Motor neuron (in vitro differentiated cells): ENCODE measurements at regions not wholly inside any gene's neighbourhood (a gene's known extent, or its start where the extent isn't known, plus 50 kb on each side); places are given as distances from the start of the nearest gene placed in this dataset.
"Not testable (repeated sequence)": the region's sequence is repeated elsewhere in the genome, so short reads cannot be mapped to it uniquely, and the experiment has no call there.

Experiments
- ATAC-seq, 8 experiments: fragments of 200-7000 bp; cut with Tn5 transposase; replicated peaks in 6 of 8; 2 replicates each; pipeline ENCODE4 v1.8.0; 2021; ENCODE audit warnings: mild to moderate bottlenecking in 8 of 8, moderate library complexity in 8 of 8
- H3K27ac ChIP-seq, 2 donors: fragments of 250-450 bp; sonication (Bioruptor Pico); 2 replicates each; pipeline ENCODE4 v1.9.0; 2021; ENCODE audit warnings: antibody characterized with exemption in 2 of 2, mild to moderate bottlenecking in 2 of 2, moderate library complexity in 1 of 2
- H3K4me1 ChIP-seq, 2 donors: fragments of 250-450 bp; sonication (Bioruptor Pico); replicated peaks in 1 of 2; 2 replicates each; pipeline ENCODE4 v1.6.1; 2021; ENCODE audit warnings: antibody characterized with exemption in 2 of 2, mild to moderate bottlenecking in 2 of 2, moderate library complexity in 1 of 2
- H3K4me3 ChIP-seq, 5 donors: fragments of 250-450 bp; sonication (Bioruptor Pico); 2 replicates each; pipeline ENCODE4 v1.9.0; 2021; ENCODE audit warnings: antibody characterized with exemption in 5 of 5, mild to moderate bottlenecking in 5 of 5, moderate library complexity in 4 of 5
- WGBS, 10 experiments: fragments of 450-650 bp; shearing (Covaris generic); methylation state at CpG; one replicate each; pipeline ENCODE4 v1.0.0; 2022; 5-methylcytosine and 5-hydroxymethylcytosine counted together
- in situ Hi-C, 9 experiments: fragments of 400-800 bp; cut with MboI; loops; one replicate each; pipeline ENCODE4 v1.15.0; 2021; ENCODE audit warnings: low sequenced_read_pairs in 9 of 9, low pct_unique_long_range_greater_than_20kb in 2 of 9; ENCODE audit not compliant: unreplicated experiment in 9 of 9

- Histone ChIP-seq H3K4me3 (no peak overlapping the region), H3K27ac (no peak overlapping the region), H3K4me1 (peaks cover 6 to 9% of the 10 kb centered on the region in 2 donors)
- ATAC-seq: no peak
- in situ Hi-C loops: no loop called here
- 20 to 100% (median 88%) methylated on average over 1 to 2 of the region's 2 CpGs; no CpG with 5 or more reads in 3 of the 10 experiments for WGBS, 10 experiments
Measured at GRCh38 chr2:7740114-7740513, 822.9 kb downstream of the RNF144A start.

GRCh38 chr2:7742301-7742700 lies 825.1 kb downstream of the RNF144A start:
- Histone ChIP-seq H3K4me3 (no peak overlapping the region), H3K27ac (no peak overlapping the region), H3K4me1 (peaks cover 0 to 5% of the 10 kb centered on the region in 2 donors)
- in situ Hi-C loops: no loop called here
- no peak for ATAC-seq
- 20 to 100% (median 85%) methylated on average over 1 to 3 of the region's 3 CpGs; no CpG with 5 or more reads in 2 of the 10 experiments for WGBS, 10 experiments

- 31 to 87% (median 70%) methylated on average over 3 to 5 of the region's 5 CpGs; no CpG with 5 or more reads in 1 of the 10 experiments for WGBS, 10 experiments
Measured at GRCh38 chr2:7744827-7745226, 827.6 kb downstream of the RNF144A start.

GRCh38 chr2:7745369-7745768 lies 828.2 kb downstream of the RNF144A start:
- H3K27ac ChIP-seq: no peak overlapping the region
- no peak overlapping the region for H3K4me3 ChIP-seq
- peak in 1 of 8 experiments; percentile 44 for ATAC-seq
- H3K4me1 ChIP-seq: peaks cover 0 to 5% of the 10 kb centered on the region in 2 donors
- 6 to 100% (median 90%) methylated on average over 1 to 2 of the region's 2 CpGs; no CpG with 5 or more reads in 1 of the 10 experiments for WGBS, 10 experiments
- in situ Hi-C loops: no loop called here

More at GRCh38 chr2:7744827-7745226, 827.6 kb downstream of the RNF144A start:
- no peak for ATAC-seq
- Histone ChIP-seq H3K4me3 (no peak overlapping the region), H3K27ac (no peak overlapping the region), H3K4me1 (peaks cover 0 to 5% of the 10 kb centered on the region in 2 donors)
- in situ Hi-C loops: no loop called here

- in situ Hi-C loops: no loop called here
- Histone ChIP-seq H3K4me1 (peaks cover 0 to 5% of the 10 kb centered on the region in 2 donors), H3K27ac (no peak overlapping the region), H3K4me3 (no peak overlapping the region)
- no peak for ATAC-seq
- 10 to 96% (median 82%) methylated on average over 1 to 14 of the region's 17 CpGs; no CpG with 5 or more reads in 1 of the 10 experiments for WGBS, 10 experiments
Measured at GRCh38 chr2:7748717-7749415, 831.7 kb downstream of the RNF144A start.

DNA sequence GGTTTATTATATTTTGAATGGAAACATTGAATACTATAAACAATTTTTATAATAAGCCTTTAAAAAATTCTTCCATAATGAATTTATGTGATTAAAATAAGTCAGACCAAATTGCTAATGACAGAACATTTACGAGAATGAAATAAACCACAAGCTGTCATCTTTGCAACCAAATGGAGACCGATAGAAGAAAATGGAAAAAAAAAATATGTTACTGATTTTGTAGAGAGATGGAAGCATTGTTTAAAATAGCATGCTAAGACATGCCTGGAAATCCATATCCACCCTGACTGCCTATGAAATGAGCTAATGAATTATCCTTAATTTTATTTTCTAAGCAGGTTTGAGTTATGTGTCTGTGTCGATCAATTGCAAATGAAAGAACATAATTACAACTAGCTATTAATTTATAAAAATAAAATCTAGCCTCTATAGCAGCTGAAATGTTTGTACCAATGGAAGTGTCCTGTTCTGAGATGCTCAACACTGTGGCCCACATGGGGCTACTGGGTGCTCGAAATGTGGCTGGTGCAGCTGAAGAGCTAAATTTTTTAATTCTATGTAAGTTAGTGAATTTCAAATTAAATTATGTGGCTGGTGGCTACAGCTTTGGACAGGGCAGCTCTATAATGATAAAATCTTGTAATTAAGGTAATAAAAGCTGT lies 832.8 kb downstream of the RNF144A start:
- in situ Hi-C loops: no loop called here
- ATAC-seq: peak in 1 of 8 experiments; percentile 44
- Histone ChIP-seq H3K4me1 (peaks cover 0 to 5% of the 10 kb centered on the region in 2 donors), H3K27ac (no peak overlapping the region), H3K4me3 (no peak overlapping the region)
- 8 to 100% (median 88%) methylated on average over 2 to 4 of the region's 4 CpGs for WGBS, 10 experiments

DNA sequence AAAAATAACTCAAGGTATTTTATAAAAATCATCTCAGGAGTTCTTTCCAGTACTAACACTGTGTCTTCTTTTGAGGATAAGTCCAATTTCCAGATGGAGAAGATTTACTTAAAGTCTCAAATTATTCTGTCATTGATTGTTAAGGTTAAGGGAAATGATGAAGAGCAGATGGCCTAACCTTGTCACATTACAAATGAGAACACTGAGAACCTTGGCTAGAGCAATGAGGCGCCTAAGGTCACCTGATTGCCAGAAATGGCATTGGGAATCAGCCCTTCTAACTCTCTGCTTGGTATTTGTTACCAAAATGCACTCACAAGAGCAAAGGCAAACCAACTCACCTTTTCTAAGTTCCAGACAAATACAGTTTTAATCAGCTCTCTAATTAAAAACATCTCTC lies 835.1 kb downstream of the RNF144A start:
- in situ Hi-C loops: no loop called here

GRCh38 chr2:7753777-7754176 lies 836.6 kb downstream of the RNF144A start:
- no peak overlapping the region for H3K4me3 ChIP-seq
- no peak overlapping the region for H3K27ac ChIP-seq
- no peak for ATAC-seq
- in situ Hi-C loops: no loop called here
- H3K4me1 ChIP-seq: peaks cover 0 to 6% of the 10 kb centered on the region in 2 donors

More for the DNA sequence above, 835.1 kb downstream of the RNF144A start:
- 22 to 100% (median 39%) methylated on average over 1 of the region's 1 CpG; no CpG with 5 or more reads in 4 of the 10 experiments for WGBS, 10 experiments
- no peak for ATAC-seq
- peaks cover 0 to 6% of the 10 kb centered on the region in 2 donors for H3K4me1 ChIP-seq
- H3K4me3 ChIP-seq: no peak overlapping the region
- no peak overlapping the region for H3K27ac ChIP-seq

- in situ Hi-C loops: no loop called here
- WGBS, 10 experiments: 45 to 83% (median 65%) methylated on average over 3 to 5 of the region's 5 CpGs
- peaks cover 0 to 6% of the 10 kb centered on the region in 2 donors for H3K4me1 ChIP-seq
- peak in 5 of 8 experiments; percentile 58 to 84 (median 71) for ATAC-seq
- peak overlapping the region in 1 of 2 donors; percentile 58 for H3K27ac ChIP-seq
- H3K4me3 ChIP-seq: no peak overlapping the region
Measured at GRCh38 chr2:7755879-7756278, 838.7 kb downstream of the RNF144A start.

GRCh38 chr2:7758073-7758759 lies 841.0 kb downstream of the RNF144A start:
- H3K4me3 ChIP-seq: no peak overlapping the region
- WGBS, 10 experiments: 0 to 100% (median 86%) methylated on average over 1 to 3 of the region's 3 CpGs
- in situ Hi-C loops: no loop called here
- peaks cover 0 to 6% of the 10 kb centered on the region in 2 donors for H3K4me1 ChIP-seq
- H3K27ac ChIP-seq: no peak overlapping the region
- ATAC-seq: no peak

GRCh38 chr2:7759898-7760297 lies 842.7 kb downstream of the RNF144A start:
- ATAC-seq: no peak
- H3K27ac ChIP-seq: no peak overlapping the region
- WGBS, 10 experiments: 20 to 100% (median 80%) methylated on average over 1 to 3 of the region's 3 CpGs; no CpG with 5 or more reads in 2 of the 10 experiments
- no peak overlapping the region for H3K4me3 ChIP-seq
- H3K4me1 ChIP-seq: peaks cover 0 to 6% of the 10 kb centered on the region in 2 donors
- in situ Hi-C loops: no loop called here

DNA sequence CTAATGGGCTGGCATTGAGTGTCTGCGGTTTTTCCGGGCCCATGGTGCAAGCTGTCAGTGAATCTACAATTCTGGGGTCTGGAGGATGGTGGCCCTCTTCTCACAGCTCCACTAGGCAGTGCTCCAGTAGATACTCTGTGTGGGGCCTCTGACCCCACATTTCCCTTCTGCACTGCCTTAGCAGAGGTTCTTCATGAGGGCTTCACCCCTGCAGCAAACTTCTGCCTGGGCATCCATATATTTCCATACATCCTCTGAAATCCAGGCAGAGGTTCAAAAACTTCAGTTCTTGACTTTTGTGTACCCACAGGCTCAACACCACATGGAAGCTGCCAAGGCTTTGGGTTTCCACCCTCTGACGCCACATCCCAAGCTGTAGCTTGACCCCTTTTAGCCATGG lies 846.2 kb downstream of the RNF144A start:
- H3K27ac ChIP-seq, ATAC-seq, H3K4me3 ChIP-seq, H3K4me1 ChIP-seq, in situ Hi-C loops: not testable (repeated sequence)
- 60 to 100% (median 75%) methylated on average over 1 of the region's 3 CpGs; no CpG with 5 or more reads in 5 of the 10 experiments for WGBS, 10 experiments

DNA sequence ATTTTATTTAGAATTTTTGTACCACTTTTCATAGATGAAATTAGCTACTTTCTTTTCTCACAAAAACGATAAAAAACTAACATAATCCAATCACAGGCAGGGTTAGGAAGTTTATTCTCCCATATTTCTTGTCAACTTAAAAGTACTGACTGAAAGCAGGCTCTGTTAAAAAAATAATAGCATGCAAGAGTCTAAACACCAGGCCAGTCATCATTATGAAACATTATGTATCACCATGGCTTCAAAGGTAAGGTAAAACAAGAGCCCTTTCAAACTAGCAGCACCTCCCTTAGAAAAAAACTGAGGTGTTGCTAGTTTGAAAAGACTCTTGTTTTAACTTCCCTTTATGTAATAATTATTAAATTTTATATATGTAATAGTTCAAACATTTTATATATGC lies 848.0 kb downstream of the RNF144A start:
- in situ Hi-C loops: no loop called here
- Histone ChIP-seq H3K4me1 (peaks cover 0 to 6% of the 10 kb centered on the region in 2 donors), H3K27ac (no peak overlapping the region), H3K4me3 (no peak overlapping the region)
- 0 to 100% (median 68%) methylated on average over 1 of the region's 1 CpG for WGBS, 10 experiments
- no peak for ATAC-seq
